Astrocyte (in vitro differentiated cells and primary cell): ENCODE measurements at regions not wholly inside any gene's neighbourhood (a gene's known extent, or its start where the extent isn't known, plus 50 kb on each side); places are given as distances from the start of the nearest gene placed in this dataset.
"Not testable (repeated sequence)": the region's sequence is repeated elsewhere in the genome, so short reads cannot be mapped to it uniquely, and the experiment has no call there.

Experiments used
- DNase-seq: peaks from one replicate; pipeline ENCODE4 v3.0.0-alpha.2; 2010; ENCODE audit warnings: low read depth
- FAIRE-seq: peaks from 2 replicates; lab custom pipeline; 2011; peaks lifted over from hg19 to GRCh38; lab: Jason Lieb, UNC
- H2AFZ ChIP-seq: 2 replicates; pipeline ENCODE4 v1.6.0; 2012; ENCODE audit warnings: low read depth, low read length, inconsistent platforms
- H3K27ac ChIP-seq: 2 replicates; pipeline ENCODE4 v1.5.1; 2011; ENCODE audit warnings: low read depth, low read length, inconsistent platforms
- H3K27me3 ChIP-seq: 2 replicates; pipeline ENCODE4 v1.6.0; 2011; ENCODE audit warnings: low read length, inconsistent platforms; ENCODE audit not compliant: insufficient read depth
- H3K36me3 ChIP-seq: 2 replicates; pipeline ENCODE4 v1.5.1; 2011; ENCODE audit warnings: low read length, inconsistent platforms; ENCODE audit not compliant: insufficient read depth
- H3K4me1 ChIP-seq: 2 replicates; pipeline ENCODE4 v1.5.1; 2011; ENCODE audit warnings: low read length, inconsistent platforms; ENCODE audit not compliant: insufficient read depth
- H3K4me2 ChIP-seq: 2 replicates; pipeline ENCODE4 v1.6.0; 2012; ENCODE audit warnings: low read length, inconsistent platforms
- H3K4me3 ChIP-seq: 2 replicates; pipeline ENCODE4 v1.5.1; 2011; ENCODE audit warnings: low read depth, mild to moderate bottlenecking, low read length, inconsistent platforms; ENCODE audit not compliant: insufficient read depth
- H3K79me2 ChIP-seq: 2 replicates; pipeline ENCODE4 v1.6.0; 2012; ENCODE audit warnings: mild to moderate bottlenecking, low read length, inconsistent platforms; ENCODE audit not compliant: insufficient read depth
- H3K9ac ChIP-seq: 2 replicates; pipeline ENCODE4 v1.6.0; 2012; ENCODE audit warnings: mild to moderate bottlenecking, low read length, inconsistent platforms
- H3K9me3 ChIP-seq: 2 replicates; pipeline ENCODE4 v1.5.1; 2012; ENCODE audit warnings: low read depth, mild to moderate bottlenecking, low read length, inconsistent platforms; ENCODE audit not compliant: insufficient read depth
- H4K20me1 ChIP-seq: 2 replicates; pipeline ENCODE4 v1.6.0; 2012; ENCODE audit warnings: low read length, inconsistent platforms; ENCODE audit not compliant: insufficient read depth
- H3K27ac Mint-ChIP-seq: one replicate; pipeline ENCODE4 v1.8.0; 2021; ENCODE audit warnings: mild to moderate bottlenecking, mixed read lengths; ENCODE audit not compliant: unreplicated experiment
- H3K27me3 Mint-ChIP-seq: one replicate; pipeline ENCODE4 v1.8.0; 2021; ENCODE audit warnings: low read depth, mixed read lengths; ENCODE audit not compliant: unreplicated experiment
- H3K36me3 Mint-ChIP-seq: one replicate; pipeline ENCODE4 v1.8.0; 2021; ENCODE audit warnings: low read depth, mixed read lengths; ENCODE audit not compliant: unreplicated experiment
- H3K4me1 Mint-ChIP-seq: one replicate; pipeline ENCODE4 v1.8.0; 2021; ENCODE audit warnings: low read depth, mixed read lengths; ENCODE audit not compliant: unreplicated experiment
- H3K4me3 Mint-ChIP-seq: one replicate; pipeline ENCODE4 v1.8.0; 2021; ENCODE audit warnings: mild to moderate bottlenecking, moderate library complexity, mixed read lengths; ENCODE audit not compliant: unreplicated experiment
- H3K9me3 Mint-ChIP-seq: one replicate; pipeline ENCODE4 v1.8.0; 2021; ENCODE audit warnings: mild to moderate bottlenecking, mixed read lengths; ENCODE audit not compliant: unreplicated experiment
- CTCF ChIP-seq: IDR thresholded peaks from 2 replicates; pipeline ENCODE4 v1.5.1; 2011; ENCODE audit warnings: low read depth, mild to moderate bottlenecking, inconsistent platforms, low read length, moderate library complexity; ENCODE audit not compliant: insufficient read depth
- EZH2 ChIP-seq: IDR thresholded peaks from 2 replicates; pipeline ENCODE4 v1.6.1; 2012; ENCODE audit warnings: mild to moderate bottlenecking, low read length, inconsistent platforms; ENCODE audit not compliant: insufficient read depth

- Histone ChIP-seq H3K79me2 (no peaks in the 10 kb centered on the region), H3K27me3 (no peaks in the 10 kb centered on the region), H3K27ac (no peak overlapping the region), H3K9ac (no peak overlapping the region), H3K36me3 (no peaks in the 10 kb centered on the region), H3K4me2 (no peak overlapping the region), H4K20me1 (no peaks in the 10 kb centered on the region), H2AFZ (no peak overlapping the region), H3K4me3 (no peak overlapping the region), H3K4me1 (no peaks in the 10 kb centered on the region), H3K9me3 (no peaks in the 10 kb centered on the region)
- H3K27me3 Mint-ChIP-seq = no peaks in the 10 kb centered on the region
- DNase-seq (no peak), FAIRE-seq (no peak)
- no peak overlapping the region for H3K4me3 Mint-ChIP-seq
- H3K4me1 Mint-ChIP-seq = no peaks in the 10 kb centered on the region
- H3K9me3 Mint-ChIP-seq = no peaks in the 10 kb centered on the region
- TF ChIP-seq EZH2 (no peak), CTCF (no peak)
- no peaks in the 10 kb centered on the region for H3K36me3 Mint-ChIP-seq
- no peak overlapping the region for H3K27ac Mint-ChIP-seq
Measured at GRCh38 chr1:82777240-82777639, 976.5 kb downstream of the ADGRL2 start.

GRCh38 chr1:82776730-82777129 lies 976.0 kb downstream of the ADGRL2 start:
- not testable (repeated sequence) for H3K36me3 Mint-ChIP-seq, H4K20me1 ChIP-seq, DNase-seq

GRCh38 chr1:82775406-82776000 lies 974.8 kb downstream of the ADGRL2 start:
- H3K4me3 ChIP-seq = no peak overlapping the region
- no peaks in the 10 kb centered on the region for H4K20me1 ChIP-seq
- H3K79me2 ChIP-seq = no peaks in the 10 kb centered on the region
- Mint-ChIP-seq H3K36me3 (no peaks in the 10 kb centered on the region), H3K4me3 (no peak overlapping the region), H3K9me3 (no peaks in the 10 kb centered on the region), H3K27ac (no peak overlapping the region), H3K4me1 (no peaks in the 10 kb centered on the region), H3K27me3 (no peaks in the 10 kb centered on the region)
- TF ChIP-seq EZH2 = no peak
- TF ChIP-seq CTCF = peak; percentile 55
- H3K4me1 ChIP-seq = no peaks in the 10 kb centered on the region
- no peak overlapping the region for H3K27ac ChIP-seq
- DNase-seq (no peak), FAIRE-seq (no peak)
- no peaks in the 10 kb centered on the region for H3K27me3 ChIP-seq
- H2AFZ ChIP-seq = no peak overlapping the region
- no peak overlapping the region for H3K4me2 ChIP-seq
- no peak overlapping the region for H3K9ac ChIP-seq
- H3K36me3 ChIP-seq = no peaks in the 10 kb centered on the region
- no peaks in the 10 kb centered on the region for H3K9me3 ChIP-seq

More at GRCh38 chr1:82776730-82777129, 976.0 kb downstream of the ADGRL2 start:
- H3K4me1 ChIP-seq, H3K27ac Mint-ChIP-seq, H3K27me3 Mint-ChIP-seq, H3K27me3 ChIP-seq, H3K27ac ChIP-seq, H3K4me2 ChIP-seq, H3K79me2 ChIP-seq, FAIRE-seq, H2AFZ ChIP-seq, H3K9me3 ChIP-seq, H3K9ac ChIP-seq, H3K4me1 Mint-ChIP-seq, H3K4me3 ChIP-seq, H3K4me3 Mint-ChIP-seq, H3K36me3 ChIP-seq, H3K9me3 Mint-ChIP-seq: not testable (repeated sequence)
